Ovary (tissue), 7 donors: ENCODE measurements at regions not wholly inside any gene's neighbourhood (a gene's known extent, or its start where the extent isn't known, plus 50 kb on each side); places are given as distances from the start of the nearest gene placed in this dataset.

Experiments
- DNase-seq, 5 donors: peaks; one replicate each; pipeline ENCODE4 v3.0.0-alpha.2; 2019 to 2020
- H3K27ac ChIP-seq, 2 donors: fragments of 200-600 bp; one replicate each; pipeline versions ENCODE4 v1.5.1 to v1.8.0; 2019 to 2022
- H3K27me3 ChIP-seq: fragments of 200-600 bp; one replicate; pipeline ENCODE4 v1.8.0; 2022
- H3K36me3 ChIP-seq: fragments of 200-600 bp; sonication (generic); one replicate; pipeline ENCODE4 v1.5.1; 2019
- H3K4me1 ChIP-seq: one replicate; pipeline ENCODE4 v1.8.1; 2013; ENCODE audit warnings: mild to moderate bottlenecking, moderate library complexity; ENCODE audit not compliant: insufficient read depth
- H3K4me3 ChIP-seq: fragments of 200-600 bp; sonication (generic); one replicate; pipeline ENCODE4 v1.5.1; 2017
- H3K9me3 ChIP-seq, 2 donors: fragments of 200-600 bp in 1 of 2; sonication (generic) in 1 of 2; one replicate each; pipeline versions ENCODE4 v1.5.1 to v1.8.1; 2013 to 2019; ENCODE audit warnings: mild to moderate bottlenecking in 1 of 2, moderate library complexity in 1 of 2
- CTCF ChIP-seq, 3 donors: fragments of 450-650 bp in 2 of 3; fragments of 200-600 bp in 1 of 3; IDR thresholded peaks; one replicate each; pipeline versions ENCODE4 v1.5.1 to v1.8.0; 2016 to 2022; ENCODE audit warnings: antibody characterized with exemption in 3 of 3, mild to moderate bottlenecking in 1 of 3
- EP300 ChIP-seq: sonication (generic); formaldehyde crosslinking; IDR thresholded peaks from one replicate; pipeline ENCODE4 v1.6.1; 2017; ENCODE audit warnings: antibody characterized with exemption
- POLR2A ChIP-seq: fragments of 450-650 bp; IDR thresholded peaks from one replicate; pipeline ENCODE4 v1.6.1; 2017; ENCODE audit warnings: antibody characterized with exemption, mild to moderate bottlenecking, moderate library complexity
- WGBS, 3 donors: extraction: QIAGEN DNeasy Blood & Tissue Kit in 1 of 3; methylation state at CpG; one replicate each; pipeline versions ENCODE4 v1.1.5 to v1.1.7; 2013 to 2017; 5-methylcytosine and 5-hydroxymethylcytosine counted together
- intact Hi-C, 4 donors: fragments of 100-400 bp; cut with DNase I; formaldehyde crosslinking; loops; one replicate each; pipeline versions ENCODE4 v1.11.0 to v1.15.1; 2022 to 2023
- donor health status: DM: no; HTN: no; CAD: no; lungs with moderate emphysema.
- donor health status: DM: no; HTN: no; CAD: no.
- donor health status: Bipolar disorder and iron deficiency.
- donor health status: DM: no; HTN: no; CAD: no.
- donor health status: DM: yes; HTN: yes; CAD: no.

GRCh38 chr5:107223066-107223465 is 447.7 kb downstream of the EFNA5 start:
- intact Hi-C loops, result no loop called here
- Histone ChIP-seq H3K4me1 (no peaks in the 10 kb centered on the region), H3K9me3 (no peaks in the 10 kb centered on the region), H3K27me3 (no peaks in the 10 kb centered on the region), H3K27ac (no peak overlapping the region), H3K4me3 (no peak overlapping the region), H3K36me3 (no peaks in the 10 kb centered on the region)
- TF ChIP-seq CTCF (IDR thresholded peaks at IDR 0.05), result no peak
- no peak for TF ChIP-seq EP300
- no peak for TF ChIP-seq POLR2A
- no peak for DNase-seq
- 79 to 89% (median 84%) methylated on average over 2 of the region's 2 CpGs for WGBS, 3 donors

GRCh38 chr5:107219993-107220392 is 450.7 kb downstream of the EFNA5 start:
- intact Hi-C loops, result no loop called here
- no peaks in the 10 kb centered on the region for H3K36me3 ChIP-seq
- H3K9me3 ChIP-seq, result no peaks in the 10 kb centered on the region
- 67 to 82% (median 79%) methylated on average over 1 of the region's 1 CpG for WGBS, 3 donors
- no peak overlapping the region for H3K4me3 ChIP-seq
- H3K4me1 ChIP-seq, result no peaks in the 10 kb centered on the region
- no peak for TF ChIP-seq POLR2A
- no peak for TF ChIP-seq CTCF (IDR thresholded peaks at IDR 0.05)
- no peak for TF ChIP-seq EP300
- no peaks in the 10 kb centered on the region for H3K27me3 ChIP-seq
- no peak overlapping the region for H3K27ac ChIP-seq
- DNase-seq, result no peak

- DNase-seq, result no peak
- WGBS, 3 donors, result 72 to 79% (median 75%) methylated on average over 1 of the region's 1 CpG
- H3K27ac ChIP-seq, result no peak overlapping the region
- no peak overlapping the region for H3K4me3 ChIP-seq
- no peaks in the 10 kb centered on the region for H3K27me3 ChIP-seq
- no peaks in the 10 kb centered on the region for H3K4me1 ChIP-seq
- no peak for TF ChIP-seq POLR2A
- no peak for TF ChIP-seq EP300
- TF ChIP-seq CTCF (IDR thresholded peaks at IDR 0.05), result no peak
- H3K9me3 ChIP-seq, result no peaks in the 10 kb centered on the region
- intact Hi-C loops, result no loop called here
- no peaks in the 10 kb centered on the region for H3K36me3 ChIP-seq
These were observed 452.1 kb downstream of the EFNA5 start for GRCh38 chr5:107218457-107219193.

GRCh38 chr5:107217721-107218130 is 453.0 kb downstream of the EFNA5 start:
- 82 to 88% (median 87%) methylated on average over 3 of the region's 3 CpGs for WGBS, 3 donors
- no peaks in the 10 kb centered on the region for H3K4me1 ChIP-seq
- H3K27ac ChIP-seq, result no peak overlapping the region
- TF ChIP-seq CTCF (IDR thresholded peaks at IDR 0.05) (no peak), POLR2A (no peak)
- intact Hi-C loops, result no loop called here
- no peak overlapping the region for H3K4me3 ChIP-seq
- H3K36me3 ChIP-seq, result no peaks in the 10 kb centered on the region
- H3K27me3 ChIP-seq, result no peaks in the 10 kb centered on the region
- H3K9me3 ChIP-seq, result no peaks in the 10 kb centered on the region
- no peak for DNase-seq
